Activated CD8-positive, alpha-beta T cell treated with anti-CD3 and anti-CD28 coated beads, Interleukin-2, amount 10 ng/mL, durations not matched to agents 7 days and 5 days (primary cell): ENCODE measurements at regions not wholly inside any gene's neighbourhood (a gene's known extent, or its start where the extent isn't known, plus 50 kb on each side); places are given as distances from the start of the nearest gene placed in this dataset.

ENCODE experiments used
- ATAC-seq: fragments of 150-1000 bp; cut with Tn5 transposase; one replicate; pipeline ENCODE4 v1.10.0; 2021; ENCODE audit warnings: moderate library complexity
- CTCF ChIA-PET: fragments of 350-600 bp; sonication (Branson Sonifier 250); formaldehyde crosslinking; loops from one replicate; lab custom pipeline; 2021; ENCODE audit warnings: antibody characterized with exemption; lab: Charles Lee
- POLR2A ChIA-PET: fragments of 350-600 bp; sonication (Branson Sonifier 250); formaldehyde crosslinking; loops from one replicate; lab custom pipeline; 2021; ENCODE audit warnings: antibody characterized with exemption; lab: Charles Lee
- DNase-seq: peaks from one replicate; pipeline ENCODE4 v3.0.0-alpha.2; 2020
- H3K27ac Mint-ChIP-seq: one replicate; pipeline ENCODE4 v1.8.0; 2021; ENCODE audit warnings: mild to moderate bottlenecking, mixed read lengths
- H3K27me3 Mint-ChIP-seq: one replicate; pipeline ENCODE4 v1.8.0; 2021; ENCODE audit warnings: low read depth, mixed read lengths
- H3K36me3 Mint-ChIP-seq: one replicate; pipeline ENCODE4 v1.8.0; 2021; ENCODE audit warnings: low read depth, mixed read lengths
- H3K4me1 Mint-ChIP-seq: one replicate; pipeline ENCODE4 v1.8.0; 2021; ENCODE audit warnings: low read depth, mixed read lengths
- H3K4me3 Mint-ChIP-seq: one replicate; pipeline ENCODE4 v1.8.0; 2021; ENCODE audit warnings: mild to moderate bottlenecking, mixed read lengths
- H3K9me3 Mint-ChIP-seq: one replicate; pipeline ENCODE4 v1.8.0; 2022; ENCODE audit warnings: mixed read lengths; ENCODE audit not compliant: insufficient read depth

DNA sequence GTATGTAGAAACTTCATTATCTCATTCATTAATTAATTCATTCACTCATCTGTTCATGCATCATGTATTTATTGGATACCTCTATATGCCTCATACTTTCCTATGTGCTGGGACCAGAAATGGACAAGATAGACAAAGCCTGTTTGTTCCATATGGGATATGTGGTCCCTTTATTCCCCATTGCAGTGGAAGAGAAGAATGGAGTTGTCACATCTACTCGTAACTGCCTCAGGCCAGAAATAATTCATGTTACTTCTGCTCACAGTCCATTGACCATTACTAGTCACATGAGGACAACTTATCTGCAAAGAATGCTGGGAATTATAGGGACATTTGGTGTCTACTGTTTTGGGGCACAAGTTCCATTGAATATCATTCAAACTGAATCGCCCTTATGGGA lies 327.8 kb downstream of the MATN1 start:
- Mint-ChIP-seq H3K27me3 (peaks cover 16% of the 10 kb centered on the region), H3K27ac (no peak overlapping the region), H3K4me1 (no peaks in the 10 kb centered on the region), H3K36me3 (no peaks in the 10 kb centered on the region), H3K9me3 (no peaks in the 10 kb centered on the region), H3K4me3 (no peak overlapping the region)
- ChIA-PET POLR2A (no interaction called here), CTCF (no interaction called here)
- ATAC-seq: no peak
- no peak for DNase-seq

- DNase-seq (no peak), ATAC-seq (no peak)
- H3K9me3 Mint-ChIP-seq: no peaks in the 10 kb centered on the region
- H3K27ac Mint-ChIP-seq: no peak overlapping the region
- ChIA-PET CTCF (no interaction called here), POLR2A (no interaction called here)
- no peaks in the 10 kb centered on the region for H3K36me3 Mint-ChIP-seq
- H3K4me1 Mint-ChIP-seq: no peaks in the 10 kb centered on the region
- H3K27me3 Mint-ChIP-seq: peaks cover 10% of the 10 kb centered on the region
- H3K4me3 Mint-ChIP-seq: no peak overlapping the region
These were observed 335.0 kb downstream of the MATN1 start for GRCh38 chr1:30388386-30388785.

DNA sequence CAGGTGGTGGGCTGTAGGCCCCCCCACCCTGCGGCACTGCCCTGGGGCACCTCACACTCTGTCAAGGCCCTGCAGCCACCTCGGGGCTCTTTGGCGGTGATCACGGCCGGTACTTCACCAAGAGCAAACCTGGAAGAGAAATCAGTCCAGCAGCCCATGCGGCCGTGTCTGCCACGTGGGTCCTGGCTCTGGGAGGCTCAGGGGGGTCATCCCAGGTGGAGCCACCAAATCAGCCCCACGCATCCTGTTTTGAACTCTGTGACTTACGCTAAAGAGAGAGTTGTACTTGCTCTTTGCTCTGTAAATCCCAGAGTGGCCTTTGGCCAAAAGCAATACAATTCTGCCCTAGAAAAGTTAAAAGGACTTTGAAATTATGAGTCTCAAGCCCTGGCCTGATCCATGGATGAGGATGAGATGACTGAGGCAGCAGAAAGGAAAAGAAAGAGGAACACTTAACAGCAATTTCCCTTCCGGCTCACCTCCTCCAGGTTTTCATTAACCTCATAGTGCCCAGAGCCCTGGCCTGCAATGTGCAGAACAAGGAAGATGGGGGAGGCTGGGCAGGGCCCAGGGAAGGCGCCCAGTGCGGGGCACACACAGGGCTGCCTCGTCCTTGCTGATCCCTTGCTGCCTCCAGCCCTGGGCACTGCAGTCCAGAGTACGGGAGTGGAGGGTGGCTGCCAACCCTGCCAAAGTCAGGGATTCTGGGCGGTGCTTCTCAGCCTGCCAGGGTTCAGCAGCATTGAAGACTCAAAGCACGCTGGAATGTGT lies 337.0 kb downstream of the MATN1 start:
- DNase-seq (no peak), ATAC-seq (no peak)
- ChIA-PET POLR2A (no interaction called here), CTCF (no interaction called here)
- Mint-ChIP-seq H3K4me3 (no peak overlapping the region), H3K36me3 (no peaks in the 10 kb centered on the region), H3K27me3 (peaks cover 4% of the 10 kb centered on the region), H3K27ac (no peak overlapping the region), H3K4me1 (no peaks in the 10 kb centered on the region), H3K9me3 (no peaks in the 10 kb centered on the region)

GRCh38 chr1:30385246-30385995 lies 338.0 kb downstream of the MATN1 start:
- H3K9me3 Mint-ChIP-seq: no peaks in the 10 kb centered on the region
- H3K4me3 Mint-ChIP-seq: no peak overlapping the region
- ChIA-PET POLR2A (no interaction called here), CTCF (no interaction called here)
- peaks cover 1% of the 10 kb centered on the region for H3K4me1 Mint-ChIP-seq
- H3K27ac Mint-ChIP-seq: no peak overlapping the region
- no peaks in the 10 kb centered on the region for H3K36me3 Mint-ChIP-seq
- no peak for DNase-seq
- H3K27me3 Mint-ChIP-seq: no peaks in the 10 kb centered on the region
- ATAC-seq: no peak

DNA sequence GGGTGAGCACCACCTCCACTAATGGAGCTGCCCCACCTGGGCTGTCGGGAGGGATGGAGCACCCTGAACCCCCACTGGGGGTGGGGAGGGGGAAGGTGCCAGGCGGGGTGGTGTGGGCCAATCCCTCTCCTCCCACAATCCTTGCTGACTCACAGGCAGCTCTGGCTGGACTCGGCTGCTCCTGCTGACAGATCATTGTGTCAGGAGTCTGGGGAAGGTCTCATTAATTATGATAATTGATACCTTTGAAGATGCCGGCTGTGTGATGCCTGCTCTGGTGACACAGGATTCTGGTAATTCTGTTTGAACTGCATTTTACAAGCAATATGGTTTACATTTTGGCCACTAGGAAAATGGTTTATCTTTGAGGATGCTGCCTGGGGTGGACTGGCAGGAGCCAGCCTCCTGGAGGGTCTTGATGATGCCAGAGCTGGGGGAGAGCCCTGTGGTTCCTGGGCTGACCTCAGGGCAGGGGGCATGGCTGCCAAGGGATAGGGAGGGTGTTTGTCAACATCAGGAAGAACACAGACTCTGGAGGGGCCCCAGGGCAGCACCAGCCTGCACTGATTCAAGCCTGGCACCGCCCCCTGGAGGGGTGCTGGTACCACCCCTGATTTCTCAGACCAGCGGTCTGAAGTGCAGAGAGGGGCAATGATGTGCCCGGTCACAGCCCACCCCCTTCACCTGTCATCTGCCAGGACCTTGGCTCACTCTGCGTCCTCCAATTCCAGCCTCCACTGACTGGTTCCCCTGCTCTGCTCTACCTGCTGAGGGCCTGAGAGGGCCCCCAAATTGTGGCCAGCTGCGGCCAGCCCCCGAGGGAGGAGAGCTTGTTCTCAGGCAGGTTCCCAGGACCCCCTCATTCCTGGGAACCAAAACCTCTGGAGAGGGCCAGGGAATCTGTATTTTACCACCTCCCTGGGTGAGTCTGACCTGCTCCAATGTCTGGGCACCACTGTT lies 338.8 kb downstream of the MATN1 start:
- ChIA-PET CTCF (no interaction called here), POLR2A (no interaction called here)
- Mint-ChIP-seq H3K4me3 (no peak overlapping the region), H3K36me3 (no peaks in the 10 kb centered on the region), H3K27ac (no peak overlapping the region), H3K9me3 (no peaks in the 10 kb centered on the region), H3K4me1 (peaks cover 1% of the 10 kb centered on the region), H3K27me3 (no peaks in the 10 kb centered on the region)
- ATAC-seq (no peak), DNase-seq (no peak)

GRCh38 chr1:30383221-30383711 lies 340.1 kb downstream of the MATN1 start:
- Mint-ChIP-seq H3K36me3 (no peaks in the 10 kb centered on the region), H3K9me3 (no peaks in the 10 kb centered on the region), H3K4me3 (no peak overlapping the region), H3K27ac (no peak overlapping the region), H3K4me1 (peaks cover 1% of the 10 kb centered on the region), H3K27me3 (no peaks in the 10 kb centered on the region)
- no peak for DNase-seq
- ChIA-PET CTCF (interaction anchor here (0.9 kb wide), 1 partner anchor 397 kb away, joined by 3 read pairs; no protein-coding TSS in a partner anchor), POLR2A (no interaction called here)
- ATAC-seq: no peak

- Mint-ChIP-seq H3K36me3 (no peaks in the 10 kb centered on the region), H3K27ac (no peak overlapping the region), H3K9me3 (no peaks in the 10 kb centered on the region), H3K4me3 (no peak overlapping the region), H3K27me3 (no peaks in the 10 kb centered on the region), H3K4me1 (peaks cover 1% of the 10 kb centered on the region)
- DNase-seq (no peak), ATAC-seq (no peak)
- POLR2A ChIA-PET: no interaction called here
- CTCF ChIA-PET: no interaction called here
These were observed 340.9 kb downstream of the MATN1 start for GRCh38 chr1:30382496-30382895.

DNA sequence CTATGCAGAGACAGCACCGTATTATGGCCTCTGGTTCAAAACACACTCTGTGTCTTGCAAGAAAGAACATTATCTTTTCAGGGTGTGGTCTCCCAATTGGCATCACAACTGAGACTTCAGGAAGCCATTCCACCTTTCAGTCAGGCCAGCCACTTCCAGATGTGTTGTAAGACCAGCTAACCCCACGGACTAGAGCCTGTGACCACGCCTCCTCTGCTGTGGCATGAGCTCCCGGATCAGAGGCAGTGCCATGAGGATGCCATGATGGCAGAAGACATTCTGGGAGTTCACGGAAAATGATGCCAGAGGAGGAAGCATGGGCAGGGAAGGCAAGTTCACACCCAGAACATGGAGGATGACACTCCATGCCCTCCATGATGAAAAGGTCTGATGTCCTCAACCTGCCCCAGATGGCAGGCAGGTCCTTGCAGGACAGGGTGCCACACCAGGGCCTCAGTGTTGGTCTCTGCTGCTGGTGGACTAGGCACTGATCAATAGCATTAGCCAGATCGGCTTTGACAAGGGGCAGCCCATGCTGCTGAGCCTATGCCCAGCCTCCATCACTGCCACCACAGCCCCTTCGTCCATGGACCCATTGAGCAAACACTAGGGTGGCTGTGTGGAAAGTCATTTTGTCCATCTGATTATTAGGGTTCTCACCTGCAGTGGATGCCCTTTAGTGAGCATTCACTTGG lies 341.6 kb downstream of the MATN1 start:
- H3K27me3 Mint-ChIP-seq: no peaks in the 10 kb centered on the region
- ChIA-PET CTCF (interaction anchor here (0.9 to 2.2 kb wide), 4 partner anchors 103 to 589 kb away, joined by 3 to 11 read pairs (median 3); no protein-coding TSS in a partner anchor), POLR2A (no interaction called here)
- peaks cover 1% of the 10 kb centered on the region for H3K4me1 Mint-ChIP-seq
- no peak for DNase-seq
- H3K9me3 Mint-ChIP-seq: no peaks in the 10 kb centered on the region
- H3K4me3 Mint-ChIP-seq: no peak overlapping the region
- no peaks in the 10 kb centered on the region for H3K36me3 Mint-ChIP-seq
- no peak for ATAC-seq
- no peak overlapping the region for H3K27ac Mint-ChIP-seq

DNA sequence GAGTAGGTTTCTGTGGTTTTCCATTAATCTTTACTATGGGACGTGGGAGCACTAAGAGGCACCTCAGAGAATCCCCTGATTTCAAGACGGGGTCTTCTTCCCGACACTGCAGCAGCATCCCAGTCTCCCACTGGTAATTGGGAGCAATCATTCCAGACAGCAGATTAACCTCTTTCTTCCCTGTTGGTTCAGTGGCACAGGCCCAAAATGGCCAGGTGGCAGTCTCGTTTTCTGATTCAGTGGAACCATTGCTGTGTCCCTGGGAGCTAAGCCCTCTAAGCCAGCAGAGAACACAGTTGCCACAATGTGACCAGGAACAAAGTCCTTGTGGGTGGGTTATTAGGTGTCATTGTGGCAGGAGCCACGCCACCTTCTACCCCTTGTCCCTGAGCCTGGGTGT lies 342.1 kb downstream of the MATN1 start:
- Mint-ChIP-seq H3K9me3 (no peaks in the 10 kb centered on the region), H3K4me3 (no peak overlapping the region), H3K27me3 (no peaks in the 10 kb centered on the region), H3K36me3 (no peaks in the 10 kb centered on the region), H3K4me1 (peaks cover 1% of the 10 kb centered on the region), H3K27ac (no peak overlapping the region)
- ChIA-PET POLR2A (no interaction called here), CTCF (interaction anchor here (0.8 to 2.2 kb wide), 16 partner anchors 13 to 1145 kb away, joined by 3 to 11 read pairs (median 4); partner anchors contain the start of gene PTPRU)
- DNase-seq (no peak), ATAC-seq (no peak)

DNA sequence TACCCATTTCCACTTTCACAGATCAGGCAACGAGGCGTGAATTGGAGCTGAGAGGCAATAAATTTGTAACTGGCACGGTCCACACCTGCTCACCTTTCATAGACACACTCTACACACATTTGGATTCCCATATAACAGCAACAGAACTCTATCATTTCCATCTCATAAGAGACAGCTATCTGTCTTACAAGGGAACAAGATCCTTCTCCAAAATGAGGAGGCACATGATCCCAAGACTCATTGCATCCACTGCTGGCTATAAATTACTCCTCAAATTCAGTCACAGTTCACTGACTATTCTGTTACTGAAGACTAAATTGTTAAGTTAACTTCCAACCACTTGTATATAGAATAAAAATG lies 342.8 kb downstream of the MATN1 start:
- CTCF ChIA-PET: interaction anchor here (0.7 to 2.2 kb wide), 31 partner anchors 9 to 1146 kb away, joined by 3 to 11 read pairs (median 4); partner anchors contain the start of gene PTPRU
- ATAC-seq: no peak
- Mint-ChIP-seq H3K4me1 (peaks cover 1% of the 10 kb centered on the region), H3K4me3 (no peak overlapping the region), H3K27me3 (no peaks in the 10 kb centered on the region), H3K9me3 (no peaks in the 10 kb centered on the region), H3K27ac (no peak overlapping the region), H3K36me3 (no peaks in the 10 kb centered on the region)
- no peak for DNase-seq
- POLR2A ChIA-PET: no interaction called here
